Bronchial epithelial cell (primary cell): ENCODE measurements at regions not wholly inside any gene's neighbourhood (a gene's known extent, or its start where the extent isn't known, plus 50 kb on each side); places are given as distances from the start of the nearest gene placed in this dataset.
A peak's percentile ranks its signal among the peaks of the same experiment; 100 is the strongest.

ENCODE experiments used
- DNase-seq: peaks from one replicate; pipeline ENCODE4 v3.0.0-alpha.2; 2010; ENCODE audit warnings: low read depth
- FAIRE-seq: peaks from 2 replicates; lab custom pipeline; 2011; peaks lifted over from hg19 to GRCh38; lab: Jason Lieb, UNC
- H3K27me3 ChIP-seq: 2 replicates; pipeline ENCODE4 v1.5.1; 2011; ENCODE audit warnings: low read length; ENCODE audit not compliant: control insufficient read depth, insufficient read depth
- H3K36me3 ChIP-seq: 2 replicates; pipeline ENCODE4 v1.5.1; 2011; ENCODE audit warnings: low read length; ENCODE audit not compliant: control insufficient read depth, insufficient read depth
- H3K4me3 ChIP-seq: 2 replicates; pipeline ENCODE4 v1.5.1; 2011; ENCODE audit warnings: mild to moderate bottlenecking, low read depth, low read length, control low read depth
- TF ChIP-seq, protein P1 (sequence below): IDR thresholded peaks from 2 replicates; pipeline ENCODE4 v1.5.1; 2011; ENCODE audit warnings: mild to moderate bottlenecking, moderate library complexity, low read length, control low read depth, inconsistent platforms; ENCODE audit not compliant: insufficient read depth, severe bottlenecking

DNA sequence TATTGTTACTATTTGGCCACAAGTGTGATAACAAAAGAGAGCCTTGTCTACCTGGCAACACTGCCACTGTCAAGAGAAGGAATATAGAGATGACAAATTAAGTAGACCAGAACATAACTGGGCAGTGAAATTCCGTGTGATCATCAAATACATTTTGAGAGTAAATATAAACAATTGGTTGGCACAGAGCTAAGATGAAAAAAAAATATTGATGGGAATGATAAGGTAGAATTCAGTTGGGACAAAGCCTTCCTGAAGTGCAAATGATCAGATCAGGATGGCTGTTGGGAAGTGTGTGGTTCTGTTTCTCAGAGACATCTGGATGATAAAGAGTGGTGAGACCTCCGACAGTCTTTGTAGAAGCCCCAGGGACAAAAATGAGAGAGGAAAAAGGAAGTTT, 205.5 kb upstream of the CAMK1G start:
- no peak overlapping the region for H3K4me3 ChIP-seq
- FAIRE-seq (no peak), DNase-seq (no peak)
- TF ChIP-seq, protein P1, sequence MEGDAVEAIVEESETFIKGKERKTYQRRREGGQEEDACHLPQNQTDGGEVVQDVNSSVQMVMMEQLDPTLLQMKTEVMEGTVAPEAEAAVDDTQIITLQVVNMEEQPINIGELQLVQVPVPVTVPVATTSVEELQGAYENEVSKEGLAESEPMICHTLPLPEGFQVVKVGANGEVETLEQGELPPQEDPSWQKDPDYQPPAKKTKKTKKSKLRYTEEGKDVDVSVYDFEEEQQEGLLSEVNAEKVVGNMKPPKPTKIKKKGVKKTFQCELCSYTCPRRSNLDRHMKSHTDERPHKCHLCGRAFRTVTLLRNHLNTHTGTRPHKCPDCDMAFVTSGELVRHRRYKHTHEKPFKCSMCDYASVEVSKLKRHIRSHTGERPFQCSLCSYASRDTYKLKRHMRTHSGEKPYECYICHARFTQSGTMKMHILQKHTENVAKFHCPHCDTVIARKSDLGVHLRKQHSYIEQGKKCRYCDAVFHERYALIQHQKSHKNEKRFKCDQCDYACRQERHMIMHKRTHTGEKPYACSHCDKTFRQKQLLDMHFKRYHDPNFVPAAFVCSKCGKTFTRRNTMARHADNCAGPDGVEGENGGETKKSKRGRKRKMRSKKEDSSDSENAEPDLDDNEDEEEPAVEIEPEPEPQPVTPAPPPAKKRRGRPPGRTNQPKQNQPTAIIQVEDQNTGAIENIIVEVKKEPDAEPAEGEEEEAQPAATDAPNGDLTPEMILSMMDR = no peak
- no peaks in the 10 kb centered on the region for H3K27me3 ChIP-seq
- H3K36me3 ChIP-seq = no peaks in the 10 kb centered on the region

DNA sequence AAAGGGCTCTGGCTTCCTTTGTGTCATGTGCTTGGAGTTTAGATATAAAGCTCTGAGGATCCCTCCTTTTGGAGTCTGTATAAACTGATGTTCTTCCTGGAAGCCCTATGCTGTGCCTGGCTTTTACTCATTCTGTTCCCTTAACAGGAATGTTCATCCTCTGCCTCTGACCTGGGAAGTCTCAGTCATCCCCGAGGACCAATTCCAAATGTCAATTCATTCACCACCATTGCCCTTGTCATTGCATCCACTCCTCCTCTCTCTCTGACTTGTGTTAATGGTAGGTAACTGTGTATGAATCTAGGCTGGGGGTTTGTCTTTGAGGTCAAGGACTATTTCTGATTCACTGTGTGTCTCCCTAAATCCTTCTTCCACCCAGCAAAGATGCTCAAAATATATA, 204.2 kb upstream of the CAMK1G start:
- Histone ChIP-seq H3K36me3 (no peaks in the 10 kb centered on the region), H3K27me3 (no peaks in the 10 kb centered on the region), H3K4me3 (no peak overlapping the region)
- TF ChIP-seq, protein P1 = no peak
- peak; percentile 68 for FAIRE-seq
- DNase-seq = no peak

DNA sequence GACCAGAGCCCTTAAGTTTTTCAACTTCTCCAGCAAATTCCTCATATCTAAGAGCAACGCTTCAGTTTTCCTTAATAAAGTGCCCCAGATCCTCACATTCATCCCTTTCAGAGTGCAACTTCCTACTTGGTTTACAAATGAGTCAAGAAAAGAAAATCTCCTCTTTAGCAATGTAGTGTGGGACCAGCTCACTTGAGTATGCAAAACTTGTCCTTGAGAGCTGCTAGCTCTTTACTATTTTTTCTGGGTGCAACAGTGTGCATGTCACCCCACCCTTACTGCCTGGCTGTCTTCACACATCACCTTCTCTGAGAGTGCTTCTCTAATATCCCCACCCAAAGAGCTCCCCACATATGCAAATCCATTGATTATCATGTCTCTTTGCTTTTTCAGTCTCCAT, 203.1 kb upstream of the CAMK1G start:
- Histone ChIP-seq H3K4me3 (no peak overlapping the region), H3K36me3 (no peaks in the 10 kb centered on the region), H3K27me3 (no peaks in the 10 kb centered on the region)
- DNase-seq (no peak), FAIRE-seq (peak; percentile 58)
- TF ChIP-seq, protein P1 = no peak

DNA sequence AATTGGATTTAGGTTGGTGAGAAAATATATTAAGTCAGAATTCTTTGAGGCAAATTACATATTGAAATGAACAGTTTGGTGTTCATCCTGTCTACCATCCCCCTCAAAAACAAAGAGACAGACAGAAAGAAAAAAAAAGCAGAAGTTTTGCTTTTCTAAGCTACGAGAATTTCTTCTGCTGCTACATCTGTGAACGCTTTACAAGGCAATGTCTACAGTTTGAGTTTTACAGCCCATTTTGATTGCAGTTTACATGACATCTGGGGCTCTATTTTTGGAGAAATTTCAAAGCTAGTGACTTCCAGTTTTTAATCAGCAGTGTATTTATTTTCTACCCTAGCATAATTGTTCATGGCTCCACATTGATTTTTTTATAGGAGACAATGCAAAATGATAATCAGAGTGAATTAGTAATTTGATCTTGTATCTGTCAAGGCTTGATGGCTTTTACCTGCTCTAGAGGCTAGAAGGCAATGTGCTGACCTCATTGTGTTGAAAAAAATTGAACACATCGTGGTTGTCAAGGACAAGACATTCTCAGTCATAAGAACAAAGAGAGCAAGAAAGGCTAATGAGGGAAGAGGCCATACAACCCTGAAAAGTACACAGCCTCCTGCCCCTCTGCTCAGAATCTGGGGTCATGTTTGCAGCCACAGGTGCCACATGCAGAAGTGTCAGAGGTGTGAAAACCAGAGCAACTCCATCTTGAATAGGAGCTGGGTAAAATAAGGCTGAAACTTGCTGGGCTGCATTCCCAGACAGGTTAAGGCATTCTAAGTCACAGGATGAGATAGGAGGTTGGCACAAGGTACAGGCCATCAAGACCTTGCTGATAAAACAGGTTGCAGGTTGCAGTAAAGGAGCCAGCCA, 201.0 kb upstream of the CAMK1G start:
- no peak for DNase-seq
- TF ChIP-seq, protein P1 = no peak
- Histone ChIP-seq H3K36me3 (no peaks in the 10 kb centered on the region), H3K4me3 (no peak overlapping the region), H3K27me3 (no peaks in the 10 kb centered on the region)
- FAIRE-seq = no peak

DNA sequence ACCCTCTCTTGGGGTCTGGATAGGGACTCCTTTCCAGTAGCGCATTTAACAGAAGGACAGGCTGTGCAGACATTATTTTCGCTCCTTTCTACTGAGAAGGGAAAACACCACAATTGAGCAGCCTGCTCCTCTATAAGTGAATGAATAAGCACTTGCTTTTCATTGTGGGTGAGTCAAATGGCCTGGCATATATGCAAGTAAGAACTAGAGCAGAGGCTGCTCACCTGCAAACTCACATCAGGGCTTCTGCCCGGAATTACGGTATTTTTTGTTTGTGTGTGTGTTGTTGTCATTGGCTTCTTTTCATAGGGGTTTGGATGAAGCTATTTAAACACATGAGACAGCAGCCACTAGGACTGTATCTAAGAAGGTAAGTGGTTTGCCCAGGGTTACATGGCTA, 200.1 kb upstream of the CAMK1G start:
- H3K36me3 ChIP-seq = no peaks in the 10 kb centered on the region
- H3K4me3 ChIP-seq = peak overlapping the region; percentile 9
- TF ChIP-seq, protein P1 = no peak
- no peak for FAIRE-seq
- DNase-seq = peak; percentile 90
- H3K27me3 ChIP-seq = no peaks in the 10 kb centered on the region
